DOHH2 (cell line): ENCODE measurements at regions not wholly inside any gene's neighbourhood (a gene's known extent, or its start where the extent isn't known, plus 50 kb on each side); places are given as distances from the start of the nearest gene placed in this dataset.
"Not testable (repeated sequence)": the region's sequence is repeated elsewhere in the genome, so short reads cannot be mapped to it uniquely, and the experiment has no call there.

Source experiments
- H3F3A ChIP-seq: fragments of 200-600 bp; sonication (generic), shearing (Covaris generic); 2 replicates; pipeline ENCODE4 v1.6.0; 2016; ENCODE audit warnings: antibody characterized with exemption, mild to moderate bottlenecking; ENCODE audit not compliant: control insufficient read depth, insufficient read depth
- H3K27ac ChIP-seq: fragments of 200-600 bp; sonication (generic); 2 replicates; pipeline ENCODE4 v1.5.1; 2014; ENCODE audit warnings: low read depth, mild to moderate bottlenecking, low read length, moderate library complexity
- H3K27me3 ChIP-seq: fragments of 200-600 bp; sonication (generic); 2 replicates; pipeline ENCODE4 v1.6.1; 2014; ENCODE audit warnings: mild to moderate bottlenecking, low read length, mixed read lengths; ENCODE audit not compliant: control insufficient read depth
- H3K36me3 ChIP-seq: fragments of 200-600 bp; sonication (generic); 2 replicates; pipeline ENCODE4 v1.6.1; 2014; ENCODE audit warnings: mild to moderate bottlenecking, low read length, moderate library complexity, mixed read lengths; ENCODE audit not compliant: control insufficient read depth
- H3K4me1 ChIP-seq: fragments of 200-600 bp; sonication (generic); 2 replicates; pipeline ENCODE4 v1.6.1; 2014; ENCODE audit warnings: mild to moderate bottlenecking, low read length, mixed read lengths; ENCODE audit not compliant: control insufficient read depth
- H3K4me2 ChIP-seq: fragments of 200-600 bp; sonication (generic); 2 replicates; pipeline ENCODE4 v1.6.0; 2014; ENCODE audit warnings: mild to moderate bottlenecking, low read length, moderate library complexity
- H3K4me3 ChIP-seq: fragments of 200-600 bp; sonication (generic); 2 replicates; pipeline ENCODE4 v1.5.1; 2014; ENCODE audit warnings: mild to moderate bottlenecking, low read length, mixed read lengths
- H3K79me2 ChIP-seq: fragments of 200-600 bp; sonication (generic); 2 replicates; pipeline ENCODE4 v1.6.1; 2014; ENCODE audit warnings: mild to moderate bottlenecking, low read length, mixed read lengths; ENCODE audit not compliant: control insufficient read depth
- H3K9me2 ChIP-seq: fragments of 200-600 bp; sonication (generic); replicated peaks from 2 replicates; pipeline ENCODE4 v1.6.1; 2014; ENCODE audit warnings: mild to moderate bottlenecking, low read length, mixed read lengths; ENCODE audit not compliant: control insufficient read depth
- H3K9me3 ChIP-seq: fragments of 200-600 bp; sonication (generic); 2 replicates; pipeline ENCODE4 v1.6.1; 2014; ENCODE audit warnings: antibody characterized with exemption, low read length, mixed read lengths; ENCODE audit not compliant: control insufficient read depth, insufficient read depth
- H4K20me1 ChIP-seq: fragments of 200-600 bp; sonication (generic); 2 replicates; pipeline ENCODE4 v1.6.0; 2014; ENCODE audit warnings: low read depth, mild to moderate bottlenecking, antibody characterized with exemption, low read length, moderate library complexity; ENCODE audit not compliant: control insufficient read depth, insufficient read depth

GRCh38 chr16:88223696-88224095 lies 159.1 kb upstream of the ZNF469 start:
- H3K79me2 ChIP-seq, H3K4me3 ChIP-seq, H3K9me2 ChIP-seq, H3K27me3 ChIP-seq, H3F3A ChIP-seq, H3K27ac ChIP-seq, H4K20me1 ChIP-seq, H3K36me3 ChIP-seq, H3K4me2 ChIP-seq, H3K9me3 ChIP-seq, H3K4me1 ChIP-seq: not testable (repeated sequence)

- H3F3A ChIP-seq, H3K36me3 ChIP-seq, H3K79me2 ChIP-seq, H3K27ac ChIP-seq, H3K4me3 ChIP-seq, H3K9me3 ChIP-seq, H3K4me2 ChIP-seq, H3K27me3 ChIP-seq, H3K4me1 ChIP-seq, H4K20me1 ChIP-seq, H3K9me2 ChIP-seq: not testable (repeated sequence)
These were observed 158.4 kb upstream of the ZNF469 start for GRCh38 chr16:88224131-88224898.

- H3K4me3 ChIP-seq, H3K9me2 ChIP-seq, H4K20me1 ChIP-seq, H3K4me1 ChIP-seq, H3K4me2 ChIP-seq, H3K79me2 ChIP-seq, H3K27me3 ChIP-seq, H3K27ac ChIP-seq, H3K36me3 ChIP-seq, H3K9me3 ChIP-seq, H3F3A ChIP-seq: not testable (repeated sequence)
These were observed 157.0 kb upstream of the ZNF469 start for GRCh38 chr16:88225640-88226230.

GRCh38 chr16:88226302-88226701 lies 156.5 kb upstream of the ZNF469 start:
- not testable (repeated sequence) for H3K9me2 ChIP-seq, H4K20me1 ChIP-seq, H3K27ac ChIP-seq, H3K4me2 ChIP-seq, H3K4me3 ChIP-seq, H3K27me3 ChIP-seq, H3K79me2 ChIP-seq, H3K4me1 ChIP-seq, H3K36me3 ChIP-seq, H3F3A ChIP-seq, H3K9me3 ChIP-seq

GRCh38 chr16:88227026-88227721 lies 155.6 kb upstream of the ZNF469 start:
- H4K20me1 ChIP-seq, H3K27ac ChIP-seq: not testable (repeated sequence)

GRCh38 chr16:88227722-88228482 lies 154.9 kb upstream of the ZNF469 start:
- H3K4me2 ChIP-seq, H3F3A ChIP-seq, H3K9me3 ChIP-seq, H3K27ac ChIP-seq, H3K27me3 ChIP-seq, H3K4me1 ChIP-seq, H3K36me3 ChIP-seq, H3K4me3 ChIP-seq, H3K9me2 ChIP-seq, H3K79me2 ChIP-seq, H4K20me1 ChIP-seq: not testable (repeated sequence)

More at GRCh38 chr16:88227026-88227721, 155.6 kb upstream of the ZNF469 start:
- H3K4me3 ChIP-seq, H3K9me3 ChIP-seq, H3K9me2 ChIP-seq, H3F3A ChIP-seq, H3K4me2 ChIP-seq, H3K79me2 ChIP-seq, H3K36me3 ChIP-seq, H3K27me3 ChIP-seq, H3K4me1 ChIP-seq: not testable (repeated sequence)

- H3K4me3 ChIP-seq, H3K9me3 ChIP-seq, H4K20me1 ChIP-seq, H3F3A ChIP-seq, H3K27ac ChIP-seq, H3K4me2 ChIP-seq, H3K4me1 ChIP-seq, H3K79me2 ChIP-seq, H3K36me3 ChIP-seq, H3K9me2 ChIP-seq, H3K27me3 ChIP-seq: not testable (repeated sequence)
These were observed 154.0 kb upstream of the ZNF469 start for GRCh38 chr16:88228751-88229150.

GRCh38 chr16:88229710-88230109 lies 153.0 kb upstream of the ZNF469 start:
- H3K36me3 ChIP-seq, H3K27ac ChIP-seq, H3K4me2 ChIP-seq, H3K4me3 ChIP-seq, H3F3A ChIP-seq, H3K27me3 ChIP-seq, H3K79me2 ChIP-seq, H3K9me3 ChIP-seq, H3K9me2 ChIP-seq, H3K4me1 ChIP-seq, H4K20me1 ChIP-seq: not testable (repeated sequence)
